GM18511 (cell line): ENCODE measurements at regions not wholly inside any gene's neighbourhood (a gene's known extent, or its start where the extent isn't known, plus 50 kb on each side); places are given as distances from the start of the nearest gene placed in this dataset.
"Not testable (repeated sequence)": the region's sequence is repeated elsewhere in the genome, so short reads cannot be mapped to it uniquely, and the experiment has no call there.

Experiments
- ATAC-seq: cut with Tn5 transposase; IDR thresholded peaks from one replicate; pipeline ENCODE4 v1.9.1; 2021; ENCODE audit warnings: mild to moderate bottlenecking, moderate library complexity; ENCODE audit not compliant: unreplicated experiment

DNA sequence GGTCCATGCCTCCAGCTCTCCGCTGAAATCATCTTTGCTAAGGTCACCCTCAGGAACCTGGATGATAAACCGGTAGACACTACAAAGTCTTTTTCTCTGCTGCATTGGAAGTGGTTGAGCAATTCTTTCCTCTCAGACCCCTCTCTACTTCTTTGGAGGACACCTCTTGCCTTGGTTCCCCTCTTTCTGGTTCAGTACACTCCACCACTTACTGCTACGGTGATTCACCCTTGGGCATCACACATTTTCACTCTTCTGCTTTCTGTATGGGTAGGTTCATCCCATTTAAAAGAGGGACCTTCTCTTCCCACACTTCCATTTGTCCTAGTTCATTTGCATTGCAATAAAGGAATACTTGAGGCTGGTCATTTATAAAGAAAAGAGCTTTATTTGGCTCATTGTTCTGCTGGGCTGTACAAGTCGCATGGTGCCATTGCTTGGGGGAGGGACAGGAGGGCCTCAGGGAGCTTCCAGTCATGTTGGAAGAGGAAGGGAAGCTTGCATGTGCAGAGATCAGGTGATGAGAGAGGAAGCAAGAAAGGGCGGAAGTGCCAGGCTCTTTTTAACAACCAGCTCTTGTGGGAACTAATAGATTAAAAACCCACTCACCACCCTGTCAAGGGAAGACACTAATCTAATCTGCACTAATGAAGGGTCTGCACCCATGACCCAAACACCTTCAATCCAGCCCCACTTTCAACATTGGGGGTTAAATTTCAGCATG lies 149.7 kb upstream of the TMEM170B start:
- ATAC-seq: no peak

DNA sequence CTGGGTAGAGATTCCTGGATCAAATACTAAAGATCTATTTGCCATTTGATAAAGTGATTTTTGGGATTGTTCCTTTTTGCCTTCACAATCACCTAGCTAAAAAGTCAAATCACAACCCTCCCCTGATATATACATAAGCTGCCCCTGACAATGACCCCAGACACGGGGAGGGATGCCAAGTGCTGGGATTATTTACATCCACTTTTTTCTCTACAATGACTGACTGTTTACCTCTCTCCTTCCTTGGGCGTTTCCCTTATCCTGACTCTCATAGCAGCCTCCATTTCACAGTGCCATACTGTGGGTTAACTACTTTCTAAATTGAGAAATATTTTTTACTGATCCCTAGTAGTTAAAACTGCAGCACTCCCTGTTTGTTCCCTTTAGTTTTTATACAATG lies 150.8 kb upstream of the TMEM170B start:
- no peak for ATAC-seq

DNA sequence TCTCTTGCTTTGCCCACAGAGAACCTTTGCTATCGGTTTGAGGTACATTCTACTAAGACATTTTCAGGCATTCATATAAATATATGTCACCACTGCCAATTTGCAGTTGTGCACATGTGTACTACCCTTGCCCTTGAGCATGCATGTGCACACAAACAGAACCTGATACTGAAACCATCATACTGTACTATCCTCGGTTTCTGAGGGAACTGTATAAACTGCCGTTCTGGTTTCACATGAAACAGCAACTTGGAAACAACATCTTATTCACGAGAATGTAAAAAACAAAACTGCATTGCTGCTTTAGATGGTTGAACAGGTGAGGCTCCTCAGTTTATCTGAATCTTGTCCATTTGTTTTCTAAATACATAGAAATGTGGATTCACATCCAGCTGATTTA lies 151.2 kb upstream of the TMEM170B start:
- ATAC-seq: peak; percentile 68

DNA sequence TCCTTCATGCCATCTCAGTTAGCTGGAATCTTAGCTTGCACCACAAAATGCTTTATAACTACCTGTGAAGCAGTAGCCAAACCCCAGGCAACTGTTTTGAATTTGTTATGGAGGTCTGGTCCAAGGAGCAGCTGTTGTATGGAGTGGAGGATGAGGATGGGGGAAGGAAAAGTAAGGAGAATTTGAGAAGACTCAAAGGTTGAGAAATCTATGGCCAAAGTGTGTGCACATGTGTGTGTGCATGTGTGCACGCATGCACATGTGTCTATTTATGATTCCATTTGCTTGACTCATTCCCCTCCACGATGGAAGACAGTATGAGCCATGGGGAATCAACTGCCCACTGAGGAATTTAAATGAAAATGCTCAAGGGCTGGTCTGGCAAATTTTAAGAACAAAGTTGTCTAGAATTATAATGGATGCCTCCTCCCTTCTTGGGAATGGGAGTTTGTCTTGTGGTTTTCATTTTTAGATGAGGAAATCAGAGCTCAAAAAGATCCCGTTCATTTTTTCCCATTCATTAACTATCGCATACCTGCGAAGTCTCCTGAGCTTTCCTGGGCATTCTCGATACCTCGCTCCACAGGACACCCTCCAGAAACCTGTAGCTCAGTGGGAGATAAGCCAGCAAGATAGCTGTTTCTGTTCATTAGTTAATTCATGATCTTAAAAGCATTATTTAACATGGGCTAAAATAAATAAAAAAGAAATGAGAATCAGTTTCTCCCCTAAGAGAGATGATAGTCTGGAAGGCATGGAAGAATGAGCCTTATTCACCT lies 152.3 kb upstream of the NEDD9 start:
- ATAC-seq: no peak

- ATAC-seq: peak; percentile 85
Observed at GRCh38 chr6:11381801-11382513, 149.5 kb upstream of the NEDD9 start.

DNA sequence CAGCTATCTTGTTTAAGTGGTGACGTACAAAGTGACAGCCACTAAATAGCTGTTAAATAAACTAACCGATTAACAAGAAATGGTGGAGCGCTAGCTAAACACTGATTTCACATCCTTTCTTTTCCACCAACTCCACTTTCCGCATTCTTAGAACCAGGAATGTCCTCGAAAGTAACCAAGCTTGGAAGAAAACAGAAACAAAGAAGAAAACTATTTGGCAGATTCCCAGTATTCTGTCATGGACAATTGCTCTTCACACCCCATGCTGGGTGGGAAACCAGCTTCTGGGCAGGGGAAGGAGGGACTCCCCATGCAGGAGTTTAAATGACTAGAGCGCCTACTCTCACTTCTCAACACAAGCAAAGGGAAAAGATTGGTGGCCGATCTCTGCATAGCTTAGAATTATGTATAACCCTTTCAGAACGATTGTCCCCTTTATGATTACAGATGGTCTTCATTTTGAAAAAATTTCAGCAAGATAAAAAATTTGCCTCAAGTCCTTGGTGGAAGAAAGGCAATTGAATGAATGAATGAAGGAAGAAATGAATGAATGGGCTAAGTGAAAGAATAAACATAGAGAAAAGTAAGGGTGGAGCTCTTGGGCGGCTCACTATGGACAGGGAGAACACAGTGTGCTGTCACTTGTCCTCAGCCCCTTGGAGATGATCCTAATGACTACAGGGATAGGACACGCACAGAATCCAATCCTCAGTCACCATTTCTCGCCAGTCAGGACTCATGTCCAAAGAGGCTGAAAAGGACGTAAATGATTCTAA lies 148.7 kb upstream of the NEDD9 start:
- ATAC-seq: peak; percentile 1

DNA sequence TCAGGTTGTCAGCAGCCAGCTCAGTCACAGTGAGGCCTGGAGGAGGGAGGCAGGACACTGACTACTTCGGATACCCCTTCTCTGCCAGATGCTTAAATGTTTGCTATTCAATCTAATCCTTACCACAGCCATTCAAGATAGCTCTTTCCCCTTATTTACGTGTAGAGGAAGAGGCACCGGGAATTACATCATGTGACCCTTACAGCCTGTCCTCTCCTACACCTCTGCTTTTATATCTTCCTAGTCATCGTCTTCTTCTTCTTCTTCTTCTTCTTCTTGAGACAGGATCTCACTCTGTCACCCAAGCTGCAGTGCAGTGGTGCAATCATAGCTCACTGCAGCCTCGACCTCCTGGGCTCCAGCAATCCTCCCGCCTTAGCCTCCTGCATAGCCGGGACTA lies 148.1 kb upstream of the NEDD9 start:
- no peak for ATAC-seq

GRCh38 chr6:11379805-11380204 lies 147.3 kb upstream of the NEDD9 start:
- no peak for ATAC-seq

- ATAC-seq: no peak
Observed at GRCh38 chr6:11378639-11379038, 146.2 kb upstream of the NEDD9 start.

DNA sequence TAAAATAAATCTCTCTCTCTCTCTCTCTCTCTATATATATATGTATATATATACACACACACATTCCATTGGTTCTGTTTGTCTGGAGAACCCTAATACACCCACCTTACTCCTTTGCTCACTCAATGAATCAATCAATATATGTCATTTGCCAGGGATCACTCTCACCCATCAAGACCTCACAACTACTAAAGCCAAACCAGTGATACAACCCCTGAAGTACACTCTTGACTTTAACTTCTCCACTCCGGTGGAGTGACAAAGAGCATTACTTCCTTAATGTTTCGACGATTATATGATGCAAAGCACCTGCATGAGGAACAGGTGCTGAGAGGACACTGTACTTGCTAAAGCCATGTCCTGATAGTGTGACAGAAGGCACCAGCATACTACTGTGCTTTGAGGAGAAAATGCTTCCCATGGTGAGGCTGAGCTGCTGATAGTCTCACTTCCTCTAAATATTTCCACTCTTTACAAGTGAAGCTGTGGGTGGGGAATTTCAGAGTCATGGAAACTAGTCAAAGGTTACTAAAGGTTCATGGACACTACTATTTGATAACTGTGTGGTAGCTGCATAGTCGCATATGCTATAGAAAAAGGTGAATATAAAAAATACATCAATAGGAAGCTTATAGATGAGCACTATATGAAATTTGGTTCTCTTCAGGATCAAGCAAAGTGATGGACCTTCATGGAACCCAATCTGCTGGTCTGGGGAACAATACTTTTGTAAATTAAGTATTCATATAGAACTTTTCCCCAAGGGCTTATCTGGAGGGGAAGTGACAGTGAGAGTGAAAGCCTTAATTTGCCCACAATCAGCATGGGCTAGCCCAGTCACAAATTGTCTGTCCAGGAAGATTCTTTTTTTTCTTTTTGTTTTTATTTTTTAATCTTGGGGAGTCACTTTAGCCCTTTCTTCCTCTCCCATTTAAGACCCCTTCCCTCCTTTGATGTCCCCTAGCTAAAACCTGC lies 141.9 kb upstream of the NEDD9 start:
- peak; percentile 96 for ATAC-seq

DNA sequence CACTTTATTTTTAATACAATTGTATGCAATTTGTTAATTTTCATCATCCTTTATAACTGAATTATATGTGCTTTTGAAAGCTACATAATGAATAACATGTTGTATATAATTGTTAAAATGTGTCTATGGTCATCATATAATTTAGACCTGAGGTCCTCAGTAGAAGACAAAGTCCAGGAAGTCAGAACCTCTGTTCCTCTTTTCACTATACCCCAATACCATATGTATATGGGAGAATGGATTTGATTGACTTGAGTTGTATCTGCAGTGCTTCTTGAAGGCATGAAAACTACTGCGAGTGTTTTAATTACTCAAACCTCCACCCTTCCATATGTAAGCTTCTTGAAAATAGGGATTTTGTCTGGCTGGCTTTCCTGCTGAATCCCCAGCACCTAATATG lies 140.7 kb upstream of the NEDD9 start:
- no peak for ATAC-seq

DNA sequence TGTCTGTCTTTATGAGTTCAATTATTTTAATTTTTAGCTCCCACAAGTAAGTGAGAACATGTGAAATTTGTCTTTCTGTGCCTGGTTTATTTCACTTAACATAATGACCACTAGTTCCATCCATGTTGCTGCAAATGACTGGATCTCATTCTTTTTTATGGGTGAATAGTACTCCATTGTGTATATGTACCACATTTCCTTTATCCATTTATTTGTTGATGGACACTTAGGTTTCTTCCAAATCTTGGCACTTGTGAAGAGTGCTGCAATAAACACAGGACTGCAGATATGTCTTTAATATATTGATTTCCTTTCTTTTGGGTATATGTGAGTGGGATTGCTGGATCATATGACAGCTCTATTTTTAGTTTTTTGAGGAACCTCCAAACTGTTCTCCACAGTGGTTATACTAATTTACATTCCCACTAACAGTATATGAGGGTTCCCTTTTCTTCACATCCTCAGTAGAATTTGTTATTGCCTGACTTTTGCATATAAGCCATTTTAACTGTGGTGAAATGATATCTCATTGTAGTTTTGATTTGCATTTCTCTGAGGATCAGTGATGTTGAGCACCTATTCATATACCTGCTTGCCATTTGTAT lies 139.8 kb upstream of the NEDD9 start:
- ATAC-seq: not testable (repeated sequence)

DNA sequence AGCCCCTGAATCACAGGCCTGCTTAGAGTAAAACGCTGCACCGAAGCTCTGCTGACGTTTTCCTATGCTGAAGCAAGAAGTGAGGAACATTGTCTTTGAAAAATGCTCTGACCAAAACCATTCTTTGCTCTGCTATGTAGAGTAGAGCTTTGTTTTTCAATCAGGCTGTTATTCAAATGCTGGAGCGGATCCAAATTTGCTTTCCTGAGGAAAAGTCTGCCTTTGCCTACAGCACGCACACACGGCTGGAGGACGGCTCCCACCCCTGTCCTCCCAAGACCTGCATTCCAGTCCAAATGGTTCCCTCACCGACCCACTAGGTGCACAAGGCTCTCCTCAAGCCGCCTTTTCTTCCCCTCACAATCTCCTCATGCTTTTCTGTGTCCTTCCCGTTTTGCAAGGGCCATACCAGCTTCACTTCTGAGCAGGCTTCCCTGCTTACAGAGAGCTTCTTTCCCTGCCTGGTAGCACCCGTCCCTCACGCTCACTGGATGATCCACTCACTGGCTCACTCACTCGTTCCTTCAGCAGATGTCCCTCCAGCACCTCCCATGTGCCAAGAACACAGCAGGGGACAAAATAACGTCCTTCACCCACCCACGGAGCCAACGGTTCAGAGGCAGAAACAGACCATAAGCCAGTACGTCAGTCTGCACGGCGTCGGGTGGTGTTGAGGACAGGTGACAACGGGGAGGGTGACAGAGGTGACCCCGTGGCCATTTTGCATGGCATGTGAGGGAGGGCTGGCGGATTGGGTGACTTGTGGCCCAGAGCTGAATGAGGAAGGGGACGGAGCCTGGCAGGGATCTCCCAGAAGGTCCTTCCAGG lies 137.9 kb upstream of the NEDD9 start:
- no peak for ATAC-seq

DNA sequence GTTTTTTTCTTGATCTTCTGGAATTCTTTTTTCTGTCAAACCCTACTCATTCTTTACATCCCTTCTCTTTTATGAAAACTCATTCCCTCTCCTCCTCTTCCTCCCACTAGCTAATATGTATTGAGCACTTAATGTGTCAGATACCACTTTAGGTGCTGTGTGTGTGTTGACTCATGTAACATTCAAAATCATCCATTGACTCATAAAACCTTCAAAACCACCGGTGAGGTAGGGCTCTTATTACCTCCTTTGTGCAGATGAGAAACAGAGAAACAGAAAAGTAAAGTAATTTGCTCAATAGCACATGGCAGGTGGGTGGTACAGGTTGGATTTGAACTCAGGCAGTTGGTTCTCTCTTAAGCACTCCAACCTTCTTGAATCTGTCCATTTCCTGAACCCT lies 136.3 kb upstream of the NEDD9 start:
- ATAC-seq: no peak

GRCh38 chr6:11368264-11368663 lies 135.8 kb upstream of the NEDD9 start:
- ATAC-seq: no peak

- no peak for ATAC-seq
Observed at GRCh38 chr6:11367638-11368199, 135.3 kb upstream of the NEDD9 start.

DNA sequence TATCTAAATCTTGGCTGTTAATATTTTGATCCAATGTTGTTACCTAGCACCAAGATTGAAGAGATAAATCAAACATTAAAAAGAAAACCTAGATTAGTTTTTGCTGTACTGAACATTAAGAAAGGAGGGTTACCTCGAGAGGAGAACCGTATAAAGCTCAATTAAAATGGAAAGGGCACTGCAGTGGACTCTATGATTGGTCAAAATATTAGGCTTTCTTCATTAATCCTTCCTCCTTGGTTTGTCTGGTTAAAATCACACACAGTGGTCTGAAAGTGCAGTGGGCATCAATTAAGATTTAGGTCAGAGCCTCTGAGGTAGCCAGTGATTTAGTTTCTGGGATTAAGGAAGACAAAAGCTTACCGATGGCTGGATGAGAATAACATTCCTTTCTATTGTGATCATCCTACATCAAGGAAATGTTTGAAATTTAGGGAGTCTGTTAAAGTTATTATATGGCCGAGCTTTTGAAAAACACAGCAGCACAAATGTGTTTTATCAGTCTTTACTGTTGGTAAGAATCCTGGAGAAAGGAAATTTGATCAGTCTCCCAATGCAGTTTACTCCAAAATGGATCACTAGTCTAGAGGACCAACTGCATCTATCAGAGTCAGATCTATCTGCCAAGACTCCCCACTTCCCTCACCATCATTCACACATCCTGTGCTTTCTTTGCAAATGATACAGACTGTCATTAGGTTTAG lies 134.6 kb upstream of the NEDD9 start:
- peak; percentile 31 for ATAC-seq
